Liver (tissue), 8 donors: ENCODE measurements at regions not wholly inside any gene's neighbourhood (a gene's known extent, or its start where the extent isn't known, plus 50 kb on each side); places are given as distances from the start of the nearest gene placed in this dataset.

Experiments
- DNase-seq: peaks from one replicate; pipeline ENCODE4 v3.0.0-alpha.2; 2017; ENCODE audit warnings: low spot score
- H3K27ac ChIP-seq, 2 donors: one replicate each; pipeline ENCODE4 v1.7.0; 2013; ENCODE audit warnings: inconsistent platforms in 2 of 2, low read length in 2 of 2, control low read depth in 1 of 2, low read depth in 1 of 2, mild to moderate bottlenecking in 1 of 2
- H3K27me3 ChIP-seq, 4 donors: one replicate each; pipeline versions ENCODE4 v1.6.1 to v1.7.0; 2013; ENCODE audit warnings: low read length in 3 of 4, inconsistent platforms in 1 of 4, mild to moderate bottlenecking in 1 of 4, moderate library complexity in 1 of 4; ENCODE audit not compliant: control insufficient read depth in 4 of 4, insufficient read depth in 4 of 4
- H3K36me3 ChIP-seq, 4 donors: one replicate each; pipeline versions ENCODE4 v1.6.1 to v1.7.0; 2013; ENCODE audit warnings: low read length in 3 of 4, mild to moderate bottlenecking in 3 of 4, low read depth in 1 of 4, moderate library complexity in 1 of 4; ENCODE audit not compliant: control insufficient read depth in 4 of 4, insufficient read depth in 3 of 4
- H3K4me1 ChIP-seq, 4 donors: one replicate each; pipeline versions ENCODE4 v1.6.1 to v1.7.0; 2013; ENCODE audit warnings: low read length in 3 of 4, mild to moderate bottlenecking in 3 of 4, moderate library complexity in 1 of 4; ENCODE audit not compliant: control insufficient read depth in 4 of 4, insufficient read depth in 4 of 4
- H3K4me3 ChIP-seq, 3 donors: one replicate each; pipeline versions ENCODE4 v1.6.1 to v1.7.0; 2013; ENCODE audit warnings: low read length in 3 of 3, control low read depth in 1 of 3, low read depth in 1 of 3, mild to moderate bottlenecking in 1 of 3
- H3K9ac ChIP-seq, 2 donors: one replicate each; pipeline ENCODE4 v1.7.0; 2013; ENCODE audit warnings: low read length in 2 of 2, mild to moderate bottlenecking in 2 of 2, moderate library complexity in 2 of 2, control low read depth in 1 of 2, low read depth in 1 of 2
- H3K9me3 ChIP-seq, 4 donors: one replicate each; pipeline versions ENCODE4 v1.6.1 to v1.7.0; 2013; ENCODE audit warnings: low read length in 3 of 4; ENCODE audit not compliant: control insufficient read depth in 4 of 4
- ATF3 ChIP-seq: IDR thresholded peaks from 2 replicates; pipeline ENCODE4 v1.6.1; 2016; ENCODE audit warnings: antibody characterized with exemption
- EGR1 ChIP-seq, 2 donors: IDR thresholded peaks; 2 replicates each; pipeline ENCODE4 v1.6.1; 2016 to 2018; ENCODE audit warnings: antibody characterized with exemption in 2 of 2, low read depth in 2 of 2
- FOXA1 ChIP-seq: IDR thresholded peaks from 2 replicates; pipeline ENCODE4 v1.6.1; 2016; ENCODE audit warnings: antibody characterized with exemption
- FOXA2 ChIP-seq: IDR thresholded peaks from 2 replicates; pipeline ENCODE4 v1.6.1; 2016; ENCODE audit warnings: antibody characterized with exemption
- GABPA ChIP-seq, 2 donors: IDR thresholded peaks in 1 of 2; conservative IDR thresholded peaks in 1 of 2; 2 replicates each; pipeline ENCODE4 v1.6.1; 2016; ENCODE audit warnings: antibody characterized with exemption in 2 of 2, mild to moderate bottlenecking in 1 of 2, moderate library complexity in 1 of 2
- HNF4A ChIP-seq, 2 donors: conservative IDR thresholded peaks; 2 replicates each; pipeline ENCODE4 v1.6.1; 2016; ENCODE audit warnings: antibody characterized with exemption in 2 of 2, mild to moderate bottlenecking in 2 of 2
- HNF4G ChIP-seq: IDR thresholded peaks from 2 replicates; pipeline ENCODE4 v1.6.1; 2016; ENCODE audit warnings: antibody characterized with exemption
- JUND ChIP-seq, 2 donors: IDR thresholded peaks; 2 replicates each; pipeline ENCODE4 v1.6.1; 2016; ENCODE audit warnings: antibody characterized with exemption in 2 of 2
- NR2F2 ChIP-seq: IDR thresholded peaks from 2 replicates; pipeline ENCODE4 v1.6.1; 2016; ENCODE audit warnings: antibody characterized with exemption
- RAD21 ChIP-seq, 2 donors: IDR thresholded peaks; 2 replicates each; pipeline ENCODE4 v1.6.1; 2016; ENCODE audit warnings: antibody characterized with exemption in 2 of 2, mild to moderate bottlenecking in 2 of 2
- RXRA ChIP-seq, 2 donors: IDR thresholded peaks; 2 replicates each; pipeline ENCODE4 v1.6.1; 2017 to 2018; ENCODE audit warnings: antibody characterized with exemption in 2 of 2, mild to moderate bottlenecking in 1 of 2
- SP1 ChIP-seq: IDR thresholded peaks from 2 replicates; pipeline ENCODE4 v1.6.1; 2018; ENCODE audit warnings: antibody characterized with exemption, mild to moderate bottlenecking
- TAF1 ChIP-seq: conservative IDR thresholded peaks from 2 replicates; pipeline ENCODE4 v1.6.1; 2016; ENCODE audit warnings: antibody characterized with exemption, mild to moderate bottlenecking
- YY1 ChIP-seq: IDR thresholded peaks from 2 replicates; pipeline ENCODE4 v1.6.1; 2016; ENCODE audit warnings: antibody characterized with exemption, mild to moderate bottlenecking
- WGBS: extraction: QIAGEN DNeasy Blood & Tissue Kit; methylation state at CpG from one replicate; pipeline ENCODE4 v1.1.7; 2013; 5-methylcytosine and 5-hydroxymethylcytosine counted together
- TF ChIP-seq, protein P1 (sequence below): IDR thresholded peaks from 2 replicates; pipeline ENCODE4 v1.6.1; 2016; ENCODE audit warnings: antibody characterized with exemption
- TF ChIP-seq, protein P2 (sequence below): fragments of 150-350 bp; IDR thresholded peaks from 2 replicates; pipeline ENCODE4 v1.5.1; 2017; ENCODE audit warnings: improper control_type of control experiment, low read depth, low read length; ENCODE audit not compliant: missing input control
- TF ChIP-seq, protein P3 (sequence below): IDR thresholded peaks from 2 replicates; pipeline ENCODE4 v1.6.1; 2016; ENCODE audit warnings: antibody characterized with exemption
- TF ChIP-seq, protein P4 (sequence below): IDR thresholded peaks from 2 replicates; pipeline ENCODE4 v1.6.1; 2016; ENCODE audit warnings: antibody characterized with exemption, mild to moderate bottlenecking
- donor health status: healthy.
- donor health status: healthy.
- donor health status: healthy.
- donor health status: healthy.
- donor health status: healthy.

DNA sequence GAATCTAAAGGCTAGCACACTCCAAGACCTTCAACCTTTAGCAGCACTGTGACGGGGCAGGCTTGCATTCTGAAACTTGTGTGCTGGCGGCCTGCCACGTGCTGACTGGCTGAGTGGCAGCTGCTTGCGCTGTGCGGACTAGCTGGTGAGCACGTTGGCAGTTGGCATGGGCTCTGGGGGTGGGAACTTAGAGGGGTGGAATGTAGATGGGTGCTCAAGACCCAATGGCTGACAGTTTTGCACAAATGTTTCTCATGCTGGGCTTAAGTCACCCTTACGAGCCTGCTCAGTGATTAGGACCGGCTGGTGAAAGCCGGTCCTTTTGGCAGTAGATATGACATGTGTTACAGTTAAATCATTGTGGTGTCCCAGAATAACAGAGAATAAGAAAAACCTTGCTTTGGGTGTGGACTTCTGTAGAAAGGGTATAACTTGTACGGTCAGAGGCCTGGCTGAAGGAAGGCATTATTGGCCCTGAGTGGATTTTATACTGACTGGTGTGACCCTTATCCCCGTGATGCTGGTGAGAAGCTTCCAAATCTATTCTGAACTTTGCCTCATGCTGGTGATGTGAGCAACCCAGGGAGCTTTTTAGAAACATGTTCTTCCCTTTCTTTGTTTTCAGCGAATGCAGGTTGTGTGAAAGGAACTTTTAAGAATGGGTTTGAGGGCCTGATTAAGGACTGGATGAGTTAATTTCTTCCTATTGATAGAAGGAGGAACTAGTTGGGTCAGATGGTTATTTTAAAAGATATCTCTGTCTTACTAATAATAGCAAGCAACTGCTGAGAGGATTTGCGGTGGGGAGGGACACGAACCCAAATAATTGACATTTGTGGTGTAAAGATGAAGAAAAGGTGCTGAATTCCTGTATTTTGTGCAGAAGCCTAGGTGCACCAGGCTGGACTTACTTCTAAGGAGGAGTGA lies 107.4 kb upstream of the SLC4A4 start:
- H3K36me3 ChIP-seq = no peaks in the 10 kb centered on the region
- DNase-seq = peak; percentile 57
- peak overlapping the region in 1 of 3 donors; percentile 3 for H3K4me3 ChIP-seq
- peak overlapping the region; percentile 37 to 49 for H3K9ac ChIP-seq
- 24% methylated on average over 14 of the region's 14 CpGs for WGBS
- H3K27me3 ChIP-seq = no peaks in the 10 kb centered on the region
- TF ChIP-seq RAD21 (IDR thresholded peaks at IDR 0.05) (peak; percentile 36 to 43), NR2F2 (peak; percentile 55), FOXA1 (no peak), GABPA (IDR thresholded peaks at IDR 0.05 in 1 of 2, conservative IDR thresholded peaks at IDR 0.05 in 1 of 2) (no peak), FOXA2 (peak; percentile 44), HNF4A (conservative IDR thresholded peaks at IDR 0.05) (peak; percentile 87 to 88), YY1 (peak; percentile 56), SP1 (peak; percentile 89), TAF1 (peak; percentile 51), HNF4G (peak; percentile 72), RXRA (IDR thresholded peaks at IDR 0.05) (peak; percentile 95 to 98), ATF3 (peak; percentile 48), JUND (IDR thresholded peaks at IDR 0.05) (peak; percentile 52 to 65), EGR1 (IDR thresholded peaks at IDR 0.05; ENCODE audit: low read depth in 2 of 2) (no peak)
- TF ChIP-seq, protein P1, sequence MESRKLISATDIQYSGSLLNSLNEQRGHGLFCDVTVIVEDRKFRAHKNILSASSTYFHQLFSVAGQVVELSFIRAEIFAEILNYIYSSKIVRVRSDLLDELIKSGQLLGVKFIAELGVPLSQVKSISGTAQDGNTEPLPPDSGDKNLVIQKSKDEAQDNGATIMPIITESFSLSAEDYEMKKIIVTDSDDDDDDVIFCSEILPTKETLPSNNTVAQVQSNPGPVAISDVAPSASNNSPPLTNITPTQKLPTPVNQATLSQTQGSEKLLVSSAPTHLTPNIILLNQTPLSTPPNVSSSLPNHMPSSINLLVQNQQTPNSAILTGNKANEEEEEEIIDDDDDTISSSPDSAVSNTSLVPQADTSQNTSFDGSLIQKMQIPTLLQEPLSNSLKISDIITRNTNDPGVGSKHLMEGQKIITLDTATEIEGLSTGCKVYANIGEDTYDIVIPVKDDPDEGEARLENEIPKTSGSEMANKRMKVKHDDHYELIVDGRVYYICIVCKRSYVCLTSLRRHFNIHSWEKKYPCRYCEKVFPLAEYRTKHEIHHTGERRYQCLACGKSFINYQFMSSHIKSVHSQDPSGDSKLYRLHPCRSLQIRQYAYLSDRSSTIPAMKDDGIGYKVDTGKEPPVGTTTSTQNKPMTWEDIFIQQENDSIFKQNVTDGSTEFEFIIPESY = no peak
- TF ChIP-seq, protein P2, sequence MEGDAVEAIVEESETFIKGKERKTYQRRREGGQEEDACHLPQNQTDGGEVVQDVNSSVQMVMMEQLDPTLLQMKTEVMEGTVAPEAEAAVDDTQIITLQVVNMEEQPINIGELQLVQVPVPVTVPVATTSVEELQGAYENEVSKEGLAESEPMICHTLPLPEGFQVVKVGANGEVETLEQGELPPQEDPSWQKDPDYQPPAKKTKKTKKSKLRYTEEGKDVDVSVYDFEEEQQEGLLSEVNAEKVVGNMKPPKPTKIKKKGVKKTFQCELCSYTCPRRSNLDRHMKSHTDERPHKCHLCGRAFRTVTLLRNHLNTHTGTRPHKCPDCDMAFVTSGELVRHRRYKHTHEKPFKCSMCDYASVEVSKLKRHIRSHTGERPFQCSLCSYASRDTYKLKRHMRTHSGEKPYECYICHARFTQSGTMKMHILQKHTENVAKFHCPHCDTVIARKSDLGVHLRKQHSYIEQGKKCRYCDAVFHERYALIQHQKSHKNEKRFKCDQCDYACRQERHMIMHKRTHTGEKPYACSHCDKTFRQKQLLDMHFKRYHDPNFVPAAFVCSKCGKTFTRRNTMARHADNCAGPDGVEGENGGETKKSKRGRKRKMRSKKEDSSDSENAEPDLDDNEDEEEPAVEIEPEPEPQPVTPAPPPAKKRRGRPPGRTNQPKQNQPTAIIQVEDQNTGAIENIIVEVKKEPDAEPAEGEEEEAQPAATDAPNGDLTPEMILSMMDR = no peak
- TF ChIP-seq, protein P3, sequence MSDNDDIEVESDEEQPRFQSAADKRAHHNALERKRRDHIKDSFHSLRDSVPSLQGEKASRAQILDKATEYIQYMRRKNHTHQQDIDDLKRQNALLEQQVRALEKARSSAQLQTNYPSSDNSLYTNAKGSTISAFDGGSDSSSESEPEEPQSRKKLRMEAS = peak; percentile 47
- TF ChIP-seq, protein P4, sequence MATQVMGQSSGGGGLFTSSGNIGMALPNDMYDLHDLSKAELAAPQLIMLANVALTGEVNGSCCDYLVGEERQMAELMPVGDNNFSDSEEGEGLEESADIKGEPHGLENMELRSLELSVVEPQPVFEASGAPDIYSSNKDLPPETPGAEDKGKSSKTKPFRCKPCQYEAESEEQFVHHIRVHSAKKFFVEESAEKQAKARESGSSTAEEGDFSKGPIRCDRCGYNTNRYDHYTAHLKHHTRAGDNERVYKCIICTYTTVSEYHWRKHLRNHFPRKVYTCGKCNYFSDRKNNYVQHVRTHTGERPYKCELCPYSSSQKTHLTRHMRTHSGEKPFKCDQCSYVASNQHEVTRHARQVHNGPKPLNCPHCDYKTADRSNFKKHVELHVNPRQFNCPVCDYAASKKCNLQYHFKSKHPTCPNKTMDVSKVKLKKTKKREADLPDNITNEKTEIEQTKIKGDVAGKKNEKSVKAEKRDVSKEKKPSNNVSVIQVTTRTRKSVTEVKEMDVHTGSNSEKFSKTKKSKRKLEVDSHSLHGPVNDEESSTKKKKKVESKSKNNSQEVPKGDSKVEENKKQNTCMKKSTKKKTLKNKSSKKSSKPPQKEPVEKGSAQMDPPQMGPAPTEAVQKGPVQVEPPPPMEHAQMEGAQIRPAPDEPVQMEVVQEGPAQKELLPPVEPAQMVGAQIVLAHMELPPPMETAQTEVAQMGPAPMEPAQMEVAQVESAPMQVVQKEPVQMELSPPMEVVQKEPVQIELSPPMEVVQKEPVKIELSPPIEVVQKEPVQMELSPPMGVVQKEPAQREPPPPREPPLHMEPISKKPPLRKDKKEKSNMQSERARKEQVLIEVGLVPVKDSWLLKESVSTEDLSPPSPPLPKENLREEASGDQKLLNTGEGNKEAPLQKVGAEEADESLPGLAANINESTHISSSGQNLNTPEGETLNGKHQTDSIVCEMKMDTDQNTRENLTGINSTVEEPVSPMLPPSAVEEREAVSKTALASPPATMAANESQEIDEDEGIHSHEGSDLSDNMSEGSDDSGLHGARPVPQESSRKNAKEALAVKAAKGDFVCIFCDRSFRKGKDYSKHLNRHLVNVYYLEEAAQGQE = peak; percentile 68
- H3K27ac ChIP-seq = peak overlapping the region; percentile 95 to 96
- H3K9me3 ChIP-seq = no peaks in the 10 kb centered on the region
- H3K4me1 ChIP-seq = peaks cover 3 to 58% (median 35%) of the 10 kb centered on the region in 4 donors
